HepG2 (cell line): ENCODE measurements at regions not wholly inside any gene's neighbourhood (a gene's known extent, or its start where the extent isn't known, plus 50 kb on each side); places are given as distances from the start of the nearest gene placed in this dataset.

Experiments used
- ATAC-seq: fragments of 200-7000 bp; cut with Tn5 transposase; 3 replicates; pipeline ENCODE4 v1.9.1; 2020; ENCODE audit warnings: mild to moderate bottlenecking, moderate library complexity
- BruUV-seq: library from RNA; stranded (reverse); fragments of 400-500 nt; replicated peaks from 2 replicates; lab custom pipeline; 2021; lab: Mats Ljungman, UMichigan
- CTCF ChIA-PET: fragments of 300-600 bp; formaldehyde crosslinking; extraction: SDS; loops from one replicate; lab custom pipeline; 2021; ENCODE audit warnings: low total read pairs, inconsistent platforms, low intra/inter-chr PET ratio; lab: Yijun Ruan, JAX
- POLR2A ChIA-PET: fragments of 350-600 bp; sonication (Branson Sonifier 250); formaldehyde crosslinking; loops from one replicate; lab custom pipeline; 2020; ENCODE audit warnings: antibody characterized with exemption, inconsistent platforms; lab: Yijun Ruan, JAX
- DNase-seq: peaks from one replicate; pipeline ENCODE4 v3.0.0-alpha.2; 2015; ENCODE audit warnings: low spot score
- FAIRE-seq: peaks from 3 replicates; lab custom pipeline; 2011; peaks lifted over from hg19 to GRCh38; lab: Jason Lieb, UNC
- H2AFZ ChIP-seq: one replicate; pipeline ENCODE4 v1.6.1; 2011; ENCODE audit warnings: low read length, inconsistent platforms
- H3K27ac ChIP-seq: fragments of 300-600 bp; 3 replicates; pipeline ENCODE4 v1.8.0; 2011; ENCODE audit warnings: mixed run types, mild to moderate bottlenecking, mixed read lengths, low read length, inconsistent platforms; ENCODE audit not compliant: insufficient read depth; ENCODE audit errors: extremely low read length
- H3K27me3 ChIP-seq, 2 experiments: fragments of 200-600 bp in 1 of 2; 2 replicates in 1 of 2; 3 replicates in 1 of 2; pipeline versions ENCODE4 v1.6.0 to v1.8.0; 2011; ENCODE audit warnings: low read length in 2 of 2, mild to moderate bottlenecking in 2 of 2, moderate library complexity in 2 of 2, inconsistent platforms in 1 of 2; ENCODE audit not compliant: insufficient read depth in 2 of 2, control insufficient read depth in 1 of 2
- H3K36me3 ChIP-seq, 2 experiments: fragments of 200-600 bp in 1 of 2; replicated peaks in 1 of 2; 2 replicates in 1 of 2; 3 replicates in 1 of 2; pipeline versions ENCODE4 v1.5.1 to v1.8.0; 2011; ENCODE audit warnings: low read length in 2 of 2, inconsistent platforms in 1 of 2; ENCODE audit not compliant: insufficient read depth in 2 of 2, control insufficient read depth in 1 of 2
- H3K4me1 ChIP-seq: 2 replicates; pipeline ENCODE4 v1.5.1; 2012; ENCODE audit warnings: low read length, inconsistent platforms; ENCODE audit not compliant: insufficient read depth
- H3K4me2 ChIP-seq: 2 replicates; pipeline ENCODE4 v1.6.0; 2011; ENCODE audit warnings: low read depth, low read length, inconsistent platforms
- H3K4me3 ChIP-seq, 3 experiments: fragments of 200-600 bp in 1 of 3; sonication (generic), shearing (Covaris generic) in 1 of 3; replicated peaks in 1 of 3; 2 replicates each; pipeline ENCODE4 v1.5.1; 2011 to 2016; ENCODE audit warnings: low read length in 3 of 3, inconsistent platforms in 2 of 3, low read depth in 2 of 3, mild to moderate bottlenecking in 2 of 3, control low read depth in 1 of 3, mixed read lengths in 1 of 3; ENCODE audit not compliant: insufficient read depth in 1 of 3
- H3K79me2 ChIP-seq: one replicate; pipeline ENCODE4 v1.6.1; 2011; ENCODE audit warnings: low read length, inconsistent platforms; ENCODE audit not compliant: insufficient read depth
- H3K9ac ChIP-seq: 2 replicates; pipeline ENCODE4 v1.6.0; 2011; ENCODE audit warnings: mild to moderate bottlenecking, low read depth, low read length, inconsistent platforms; ENCODE audit not compliant: insufficient read depth
- H3K9me3 ChIP-seq: 2 replicates; pipeline ENCODE4 v1.5.1; 2012; ENCODE audit warnings: mild to moderate bottlenecking, low read length
- H4K20me1 ChIP-seq: 2 replicates; pipeline ENCODE4 v1.6.0; 2011; ENCODE audit warnings: inconsistent platforms, mild to moderate bottlenecking, low read length, moderate library complexity; ENCODE audit not compliant: insufficient read depth
- FOSL1 ChIP-seq: sonication (generic); formaldehyde crosslinking; IDR thresholded peaks from 2 replicates; pipeline ENCODE4 v1.9.0; 2021; ENCODE audit warnings: missing genetic modification reagents, borderline replicate concordance
- FOXA1 ChIP-seq, 2 experiments: fragments of 450-650 bp in 1 of 2; sonication (generic) in 1 of 2; formaldehyde crosslinking in 1 of 2; IDR thresholded peaks; 2 replicates each; pipeline versions ENCODE4 v1.4.0 to v1.6.1; 2016 to 2020; ENCODE audit warnings: missing genetic modification reagents in 1 of 2
- KLF12 ChIP-seq: sonication (generic); formaldehyde crosslinking; IDR thresholded peaks from 2 replicates; pipeline ENCODE4 v1.4.0; 2020; ENCODE audit warnings: missing genetic modification reagents, borderline replicate concordance
- NFKBIZ ChIP-seq: IDR thresholded peaks from 2 replicates; pipeline ENCODE4 v1.6.1; 2018; ENCODE audit warnings: missing genetic modification reagents, missing compliant biosample characterization
- ZKSCAN5 ChIP-seq: sonication (generic); formaldehyde crosslinking; IDR thresholded peaks from 2 replicates; pipeline ENCODE4 v1.5.1; 2020; ENCODE audit warnings: mild to moderate bottlenecking, missing genetic modification reagents
- ZNF672 ChIP-seq: sonication (generic); formaldehyde crosslinking; IDR thresholded peaks from 2 replicates; pipeline ENCODE4 v1.8.1; 2022; ENCODE audit warnings: missing genetic modification reagents
- ZNF709 ChIP-seq: sonication (generic); formaldehyde crosslinking; IDR thresholded peaks from 2 replicates; pipeline ENCODE4 v1.5.0; 2020; ENCODE audit warnings: mild to moderate bottlenecking, missing genetic modification reagents
- ZNF746 ChIP-seq: sonication (generic); formaldehyde crosslinking; IDR thresholded peaks from 2 replicates; pipeline ENCODE4 v1.8.0; 2022; ENCODE audit warnings: mild to moderate bottlenecking, missing genetic modification reagents
- WGBS: methylation state at CpG from one replicate; pipeline ENCODE4 v1.1.6; 2017; ENCODE audit warnings: low lambda C conversion rate; 5-methylcytosine and 5-hydroxymethylcytosine counted together
- in situ Hi-C: cut with HindIII; loops from 2 replicates; pipeline ENCODE4 v1.10.0; 2017; ENCODE audit warnings: low pct_unique_long_range_greater_than_20kb; ENCODE audit not compliant: extremely low pct_ligation_motif_present
- intact Hi-C: fragments of 100-400 bp; cut with micrococcal nuclease; formaldehyde crosslinking; loops from one replicate; pipeline ENCODE4 v1.10.0; 2022; ENCODE audit not compliant: unreplicated experiment
- TF ChIP-seq, protein P1 (sequence below): sonication (generic); formaldehyde crosslinking; IDR thresholded peaks from 2 replicates; pipeline ENCODE4 v1.4.0; 2020; ENCODE audit warnings: missing genetic modification reagents
- TF ChIP-seq, protein P2 (sequence below): sonication (generic); formaldehyde crosslinking; IDR thresholded peaks from 2 replicates; pipeline ENCODE4 v1.5.0; 2020; ENCODE audit warnings: missing genetic modification reagents
- TF ChIP-seq, protein P3 (sequence below): sonication (generic); formaldehyde crosslinking; IDR thresholded peaks from 2 replicates; pipeline ENCODE4 v1.4.0; 2020; ENCODE audit warnings: missing genetic modification reagents
- TF ChIP-seq, protein P4 (sequence below): fragments of 450-650 bp; IDR thresholded peaks from 2 replicates; pipeline ENCODE4 v1.6.1; 2016

DNA sequence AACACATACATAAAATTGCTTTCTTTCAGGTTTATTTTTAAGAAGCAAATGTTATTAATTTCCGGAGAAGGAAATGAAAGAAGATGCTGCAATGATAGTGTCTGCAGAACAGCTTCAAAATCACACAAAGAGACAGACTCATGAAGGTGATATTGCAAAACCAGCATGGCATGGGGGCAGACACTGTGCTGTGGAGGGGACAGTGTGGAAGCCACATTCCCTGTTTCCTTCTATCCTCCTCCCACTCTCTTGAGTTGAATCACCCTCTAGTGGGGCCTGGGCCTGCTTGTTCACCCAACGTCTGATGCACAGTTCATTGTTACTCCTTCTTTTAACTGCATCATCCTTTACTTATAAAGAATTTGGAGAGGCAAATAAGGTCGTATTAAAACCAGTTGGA is 104.0 kb upstream of the INSIG1 start:
- no peak overlapping the region for H3K27ac ChIP-seq
- POLR2A ChIA-PET, result no interaction called here

DNA sequence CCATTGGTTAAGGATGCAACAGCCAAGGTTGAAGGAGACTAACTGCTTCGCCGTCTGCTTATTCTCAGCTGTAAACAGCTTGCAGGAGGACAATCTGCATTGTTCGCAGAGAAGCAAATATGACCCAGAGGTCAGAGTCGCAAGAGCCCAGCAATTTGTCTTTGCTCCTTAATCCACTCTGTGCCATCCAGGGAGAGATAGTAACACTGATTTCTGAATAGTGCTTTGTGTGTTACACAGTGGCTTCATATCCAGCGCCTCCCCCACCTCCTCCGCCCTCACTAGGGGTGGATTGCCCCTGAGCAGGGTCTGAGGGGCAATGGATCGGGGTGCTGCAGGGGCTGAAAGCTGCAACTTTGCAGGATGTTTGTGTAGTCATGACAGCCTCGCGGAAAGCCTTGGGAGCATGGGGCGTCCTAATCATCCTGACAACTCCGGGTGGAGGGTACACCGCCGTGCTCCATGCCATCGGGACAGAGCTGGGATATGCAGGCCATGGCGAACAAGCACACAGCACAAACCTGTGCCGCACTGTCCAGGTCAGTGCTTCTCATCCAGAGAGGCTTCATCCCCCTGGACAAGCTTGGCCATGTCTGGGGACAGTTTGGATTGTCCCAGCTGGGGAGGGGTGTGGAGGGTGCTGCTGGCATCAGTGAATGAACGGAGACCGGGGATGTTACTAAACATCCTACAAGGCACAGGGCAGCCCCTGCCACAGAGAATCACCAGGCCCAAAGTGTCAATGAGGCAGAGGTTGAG is 103.1 kb upstream of the INSIG1 start:
- Histone ChIP-seq H3K4me2 (no peak overlapping the region), H2AFZ (no peak overlapping the region), H3K27me3 (peaks cover 2 to 41% of the 10 kb centered on the region in 2 experiments; a peak in 3 of 5 replicates), H3K9me3 (no peaks in the 10 kb centered on the region), H3K79me2 (no peaks in the 10 kb centered on the region), H4K20me1 (no peaks in the 10 kb centered on the region), H3K4me1 (no peaks in the 10 kb centered on the region), H3K36me3 (no peaks in the 10 kb centered on the region), H3K4me3 (no peak overlapping the region), H3K9ac (no peak overlapping the region), H3K27ac (no peak overlapping the region)
- in situ Hi-C loops, result loop anchor here (5.0 kb wide), 1 partner anchor 148 kb away; no protein-coding TSS in a partner anchor
- POLR2A ChIA-PET, result no interaction called here
- 20% methylated on average over 6 of the region's 18 CpGs for WGBS
- BruUV-seq, result no TSS peak
- CTCF ChIA-PET, result no interaction called here
- intact Hi-C loops, result loop anchor here (5.0 kb wide), 1 partner anchor 267 kb away; no protein-coding TSS in a partner anchor
- DNase-seq, result no peak
- ATAC-seq, result no peak
- FAIRE-seq, result no peak
- TF ChIP-seq NFKBIZ (CRISPR knock-in tag) (no peak), KLF12 (no peak), ZKSCAN5 (no peak), ZNF746 (CRISPR knock-in tag) (no peak), ZNF709 (no peak), FOSL1 (CRISPR knock-in tag) (no peak), ZNF672 (CRISPR knock-in tag) (no peak)
- TF ChIP-seq, protein P1, sequence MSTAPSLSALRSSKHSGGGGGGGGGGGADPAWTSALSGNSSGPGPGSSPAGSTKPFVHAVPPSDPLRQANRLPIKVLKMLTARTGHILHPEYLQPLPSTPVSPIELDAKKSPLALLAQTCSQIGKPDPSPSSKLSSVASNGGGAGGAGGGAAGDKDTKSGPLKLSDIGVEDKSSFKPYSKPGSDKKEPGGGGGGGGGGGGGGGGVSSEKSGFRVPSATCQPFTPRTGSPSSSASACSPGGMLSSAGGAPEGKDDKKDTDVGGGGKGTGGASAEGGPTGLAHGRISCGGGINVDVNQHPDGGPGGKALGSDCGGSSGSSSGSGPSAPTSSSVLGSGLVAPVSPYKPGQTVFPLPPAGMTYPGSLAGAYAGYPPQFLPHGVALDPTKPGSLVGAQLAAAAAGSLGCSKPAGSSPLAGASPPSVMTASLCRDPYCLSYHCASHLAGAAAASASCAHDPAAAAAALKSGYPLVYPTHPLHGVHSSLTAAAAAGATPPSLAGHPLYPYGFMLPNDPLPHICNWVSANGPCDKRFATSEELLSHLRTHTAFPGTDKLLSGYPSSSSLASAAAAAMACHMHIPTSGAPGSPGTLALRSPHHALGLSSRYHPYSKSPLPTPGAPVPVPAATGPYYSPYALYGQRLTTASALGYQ (CRISPR knock-in tag), result no peak
- TF ChIP-seq, protein P2, sequence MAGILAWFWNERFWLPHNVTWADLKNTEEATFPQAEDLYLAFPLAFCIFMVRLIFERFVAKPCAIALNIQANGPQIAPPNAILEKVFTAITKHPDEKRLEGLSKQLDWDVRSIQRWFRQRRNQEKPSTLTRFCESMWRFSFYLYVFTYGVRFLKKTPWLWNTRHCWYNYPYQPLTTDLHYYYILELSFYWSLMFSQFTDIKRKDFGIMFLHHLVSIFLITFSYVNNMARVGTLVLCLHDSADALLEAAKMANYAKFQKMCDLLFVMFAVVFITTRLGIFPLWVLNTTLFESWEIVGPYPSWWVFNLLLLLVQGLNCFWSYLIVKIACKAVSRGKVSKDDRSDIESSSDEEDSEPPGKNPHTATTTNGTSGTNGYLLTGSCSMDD (CRISPR knock-in tag), result no peak
- TF ChIP-seq, protein P3, sequence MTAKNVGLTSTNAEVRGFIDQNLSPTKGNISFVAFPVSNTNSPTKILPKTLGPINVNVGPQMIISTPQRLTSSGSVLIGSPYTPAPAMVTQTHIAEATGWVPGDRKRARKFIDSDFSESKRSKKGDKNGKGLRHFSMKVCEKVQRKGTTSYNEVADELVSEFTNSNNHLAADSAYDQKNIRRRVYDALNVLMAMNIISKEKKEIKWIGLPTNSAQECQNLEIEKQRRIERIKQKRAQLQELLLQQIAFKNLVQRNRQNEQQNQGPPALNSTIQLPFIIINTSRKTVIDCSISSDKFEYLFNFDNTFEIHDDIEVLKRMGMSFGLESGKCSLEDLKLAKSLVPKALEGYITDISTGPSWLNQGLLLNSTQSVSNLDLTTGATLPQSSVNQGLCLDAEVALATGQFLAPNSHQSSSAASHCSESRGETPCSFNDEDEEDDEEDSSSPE, result no peak
- TF ChIP-seq, protein P4, sequence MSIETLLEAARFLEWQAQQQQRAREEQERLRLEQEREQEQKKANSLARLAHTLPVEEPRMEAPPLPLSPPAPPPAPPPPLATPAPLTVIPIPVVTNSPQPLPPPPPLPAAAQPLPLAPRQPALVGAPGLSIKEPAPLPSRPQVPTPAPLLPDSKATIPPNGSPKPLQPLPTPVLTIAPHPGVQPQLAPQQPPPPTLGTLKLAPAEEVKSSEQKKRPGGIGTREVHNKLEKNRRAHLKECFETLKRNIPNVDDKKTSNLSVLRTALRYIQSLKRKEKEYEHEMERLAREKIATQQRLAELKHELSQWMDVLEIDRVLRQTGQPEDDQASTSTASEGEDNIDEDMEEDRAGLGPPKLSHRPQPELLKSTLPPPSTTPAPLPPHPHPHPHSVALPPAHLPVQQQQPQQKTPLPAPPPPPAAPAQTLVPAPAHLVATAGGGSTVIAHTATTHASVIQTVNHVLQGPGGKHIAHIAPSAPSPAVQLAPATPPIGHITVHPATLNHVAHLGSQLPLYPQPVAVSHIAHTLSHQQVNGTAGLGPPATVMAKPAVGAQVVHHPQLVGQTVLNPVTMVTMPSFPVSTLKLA, result no peak

More for the DNA sequence above, 104.0 kb upstream of the INSIG1 start:
- H3K4me1 ChIP-seq, result no peaks in the 10 kb centered on the region
- BruUV-seq, result no TSS peak
- ATAC-seq, result no peak
- no peak overlapping the region for H3K9ac ChIP-seq
- H3K4me3 ChIP-seq, result no peak overlapping the region
- H3K36me3 ChIP-seq, result no peaks in the 10 kb centered on the region
- no peak overlapping the region for H2AFZ ChIP-seq
- no peaks in the 10 kb centered on the region for H3K9me3 ChIP-seq
- H3K79me2 ChIP-seq, result no peaks in the 10 kb centered on the region
- FAIRE-seq, result no peak
- TF ChIP-seq FOXA1 (IDR thresholded peaks at IDR 0.05), result no peak
- TF ChIP-seq FOXA1 (CRISPR knock-in tag; IDR thresholded peaks at IDR 0.05), result no peak
- H3K27me3 ChIP-seq, result peaks cover 2 to 43% of the 10 kb centered on the region in 2 experiments; a peak in 3 of 5 replicates
- intact Hi-C loops, result loop anchor here (5.0 kb wide), 1 partner anchor 266 kb away; no protein-coding TSS in a partner anchor
- 16% methylated on average over 3 of the region's 3 CpGs for whole genome bisulfite sequencing
- in situ Hi-C loops, result loop anchor here (5.0 kb wide), 1 partner anchor 149 kb away; no protein-coding TSS in a partner anchor
- CTCF ChIA-PET, result no interaction called here
- no peak overlapping the region for H3K4me2 ChIP-seq
- H4K20me1 ChIP-seq, result no peaks in the 10 kb centered on the region
- no peak for DNase-seq
